Calu3 (cell line): ENCODE measurements at regions not wholly inside any gene's neighbourhood (a gene's known extent, or its start where the extent isn't known, plus 50 kb on each side); places are given as distances from the start of the nearest gene placed in this dataset.

Experiments used
- BruUV-seq: library from RNA; stranded (reverse); fragments of 400-500 nt; replicated peaks from 2 replicates; lab custom pipeline; 2021; lab: Mats Ljungman, UMichigan
- CTCF ChIA-PET: fragments of 300-600 bp; sonication (Branson Sonifier 250); formaldehyde crosslinking; loops from one replicate; lab custom pipeline; 2022; ENCODE audit warnings: antibody characterized with exemption; lab: Charles Lee
- DNase-seq: peaks from one replicate; pipeline ENCODE4 v3.0.0; 2022
- H3K27ac Mint-ChIP-seq: one replicate; pipeline ENCODE4 v1.8.0; 2022; ENCODE audit warnings: mixed read lengths; ENCODE audit not compliant: unreplicated experiment
- H3K27me3 Mint-ChIP-seq: one replicate; pipeline ENCODE4 v1.8.0; 2022; ENCODE audit warnings: mixed read lengths; ENCODE audit not compliant: unreplicated experiment
- H3K36me3 Mint-ChIP-seq: one replicate; pipeline ENCODE4 v1.8.0; 2022; ENCODE audit warnings: mild to moderate bottlenecking, moderate library complexity, mixed read lengths; ENCODE audit not compliant: insufficient read depth, unreplicated experiment
- H3K4me1 Mint-ChIP-seq: one replicate; pipeline ENCODE4 v1.8.0; 2022; ENCODE audit warnings: mild to moderate bottlenecking, low read depth, mixed read lengths; ENCODE audit not compliant: unreplicated experiment
- H3K4me3 Mint-ChIP-seq: one replicate; pipeline ENCODE4 v1.8.0; 2022; ENCODE audit warnings: mild to moderate bottlenecking, low read depth, moderate library complexity, mixed read lengths; ENCODE audit not compliant: unreplicated experiment
- H3K9me3 Mint-ChIP-seq: one replicate; pipeline ENCODE4 v1.8.0; 2022; ENCODE audit warnings: low read depth, mixed read lengths; ENCODE audit not compliant: unreplicated experiment
- CTCF ChIP-seq: fragments of 200-600 bp; IDR thresholded peaks from one replicate; pipeline ENCODE4 v1.8.0; 2022; ENCODE audit warnings: antibody characterized with exemption; ENCODE audit not compliant: unreplicated experiment
- intact Hi-C: fragments of 100-400 bp; cut with micrococcal nuclease; formaldehyde crosslinking; loops from one replicate; pipeline ENCODE4 v1.10.0; 2022; ENCODE audit not compliant: unreplicated experiment

- no peak overlapping the region for H3K27ac Mint-ChIP-seq
- BruUV-seq, result no TSS peak
- H3K27me3 Mint-ChIP-seq, result no peaks in the 10 kb centered on the region
- H3K4me3 Mint-ChIP-seq, result no peak overlapping the region
- CTCF ChIA-PET, result interaction anchor here (0.5 kb wide), 1 partner anchor 1499 kb away, joined by 4 read pairs; no protein-coding TSS in a partner anchor
- no peaks in the 10 kb centered on the region for H3K4me1 Mint-ChIP-seq
- DNase-seq, result no peak
- peaks cover 30% of the 10 kb centered on the region for H3K9me3 Mint-ChIP-seq
- intact Hi-C loops, result no loop called here
- no peak for TF ChIP-seq CTCF
- H3K36me3 Mint-ChIP-seq, result no peaks in the 10 kb centered on the region
Observed at GRCh38 chr14:85300107-85300506, 229.8 kb upstream of the FLRT2 start.

- TF ChIP-seq CTCF, result no peak
- CTCF ChIA-PET, result no interaction called here
- no peak for DNase-seq
- no TSS peak for BruUV-seq
- Mint-ChIP-seq H3K9me3 (peaks cover 27% of the 10 kb centered on the region), H3K36me3 (no peaks in the 10 kb centered on the region), H3K4me3 (no peak overlapping the region), H3K27me3 (no peaks in the 10 kb centered on the region), H3K27ac (no peak overlapping the region), H3K4me1 (no peaks in the 10 kb centered on the region)
- intact Hi-C loops, result no loop called here
Observed at GRCh38 chr14:85301506-85301905, 228.4 kb upstream of the FLRT2 start.

- no peaks in the 10 kb centered on the region for H3K36me3 Mint-ChIP-seq
Observed at GRCh38 chr14:85306024-85306423, 223.9 kb upstream of the FLRT2 start.

GRCh38 chr14:85308531-85309300 lies 221.2 kb upstream of the FLRT2 start:
- CTCF ChIA-PET, result no interaction called here
- intact Hi-C loops, result no loop called here
- BruUV-seq, result no TSS peak
- Mint-ChIP-seq H3K27ac (no peak overlapping the region), H3K36me3 (no peaks in the 10 kb centered on the region), H3K4me1 (no peaks in the 10 kb centered on the region), H3K9me3 (peaks cover 15% of the 10 kb centered on the region), H3K4me3 (no peak overlapping the region), H3K27me3 (no peaks in the 10 kb centered on the region)
- no peak for TF ChIP-seq CTCF
- DNase-seq, result no peak

More at GRCh38 chr14:85306024-85306423, 223.9 kb upstream of the FLRT2 start:
- H3K4me1 Mint-ChIP-seq, result no peaks in the 10 kb centered on the region
- TF ChIP-seq CTCF, result no peak
- H3K4me3 Mint-ChIP-seq, result no peak overlapping the region
- no peaks in the 10 kb centered on the region for H3K27me3 Mint-ChIP-seq
- peaks cover 24% of the 10 kb centered on the region for H3K9me3 Mint-ChIP-seq
- DNase-seq, result no peak
- BruUV-seq, result no TSS peak
- CTCF ChIA-PET, result no interaction called here
- no peak overlapping the region for H3K27ac Mint-ChIP-seq
- intact Hi-C loops, result no loop called here
